ENCODE measurements at regions not wholly inside any gene's neighbourhood (a gene's known extent, or its start where the extent isn't known, plus 50 kb on each side); places are given as distances from the start of the nearest gene placed in this dataset.

DNA sequence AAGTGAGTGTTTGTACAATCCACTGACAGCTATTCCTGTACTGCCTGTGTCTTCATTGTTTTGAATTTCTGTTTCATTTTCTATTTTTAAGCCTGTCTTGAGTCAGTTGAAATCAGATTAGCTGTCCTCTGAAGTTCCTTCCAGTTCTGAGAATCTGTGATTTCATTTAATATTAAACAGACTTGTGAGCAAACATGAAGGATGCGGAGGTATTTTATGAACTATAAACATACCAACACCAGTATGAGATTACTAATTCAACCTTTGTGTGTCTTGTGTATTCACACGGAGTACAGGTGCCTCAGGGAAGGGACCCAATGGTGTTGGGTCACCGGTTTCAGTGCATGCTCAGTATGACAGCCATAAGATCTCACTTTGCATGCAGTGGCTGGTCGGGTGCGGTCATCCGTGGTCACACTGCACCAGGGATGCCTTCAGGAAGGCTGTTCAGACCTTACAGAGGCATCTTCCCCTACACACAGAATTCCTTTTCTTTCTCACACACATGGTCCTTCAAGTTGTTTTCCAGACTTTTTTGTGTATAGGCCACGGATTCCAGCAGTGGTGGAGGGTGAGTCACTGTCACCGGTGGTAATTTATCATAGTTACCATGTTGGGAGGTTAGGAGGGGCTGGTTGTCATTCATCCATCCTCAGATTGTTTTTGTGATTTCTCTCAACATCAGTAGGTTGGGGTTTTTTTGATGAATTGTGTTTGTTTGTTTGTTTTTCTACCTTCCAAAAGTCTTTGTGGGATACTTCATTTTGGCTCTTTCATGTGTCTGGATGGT, 103.0 kb upstream of the SFSWAP start:
- DNase-seq (ENCODE audit: low read depth in 2 of 3, low spot score in 1 of 3), result no peak

- DNase-seq (ENCODE audit: low read depth in 2 of 3, low spot score in 1 of 3), result peak; percentile 44 to 60 (median 47)
These were observed 101.9 kb upstream of the SFSWAP start for GRCh38 chr12:131608740-131609690.

GRCh38 chr12:131609762-131610161, 101.1 kb upstream of the SFSWAP start:
- DNase-seq (ENCODE audit: low read depth in 2 of 3, low spot score in 1 of 3), result no peak

DNA sequence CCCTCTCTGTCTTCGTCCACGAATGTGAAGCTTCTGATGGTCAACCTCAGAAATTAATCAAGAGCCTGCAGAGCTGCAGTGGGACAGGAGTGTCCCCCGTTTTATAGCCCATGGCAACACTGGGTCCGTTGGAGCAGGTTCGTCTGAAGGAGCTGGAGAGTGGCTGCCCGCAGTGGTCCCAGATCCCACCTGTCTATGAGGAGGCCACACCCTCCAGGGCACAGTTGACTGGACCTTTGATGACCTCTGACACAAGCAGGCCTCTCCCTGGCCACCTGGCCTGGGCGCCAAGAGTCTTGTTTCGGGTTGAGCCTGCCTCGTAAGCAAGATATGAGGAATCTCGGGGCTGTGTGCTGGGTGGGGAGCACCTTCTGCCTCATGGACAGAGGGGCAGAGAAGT, 100.7 kb upstream of the SFSWAP start:
- no peak for DNase-seq (ENCODE audit: low read depth in 2 of 3, low spot score in 1 of 3)

DNA sequence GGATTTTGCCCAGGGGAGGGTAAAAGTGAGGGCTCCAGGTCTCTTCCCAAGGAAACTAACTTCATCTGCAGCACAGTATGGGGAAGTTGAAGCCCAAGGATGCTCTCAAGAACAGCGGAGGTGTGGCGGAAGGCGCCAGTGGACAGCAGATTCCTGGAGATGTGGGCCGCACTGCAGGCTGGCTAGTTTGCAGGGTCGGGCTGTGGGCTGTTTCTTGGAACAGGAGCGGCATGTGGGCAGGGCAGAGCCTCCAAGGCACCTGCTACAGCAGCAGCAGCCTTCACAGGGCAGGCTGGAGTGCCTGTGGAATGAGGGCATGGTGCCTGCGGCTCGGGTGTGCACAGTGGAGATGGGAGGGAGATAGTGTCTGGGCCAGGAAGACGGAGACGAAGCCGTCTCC, 100.0 kb upstream of the SFSWAP start:
- DNase-seq (ENCODE audit: low read depth in 2 of 3, low spot score in 1 of 3), result no peak

DNA sequence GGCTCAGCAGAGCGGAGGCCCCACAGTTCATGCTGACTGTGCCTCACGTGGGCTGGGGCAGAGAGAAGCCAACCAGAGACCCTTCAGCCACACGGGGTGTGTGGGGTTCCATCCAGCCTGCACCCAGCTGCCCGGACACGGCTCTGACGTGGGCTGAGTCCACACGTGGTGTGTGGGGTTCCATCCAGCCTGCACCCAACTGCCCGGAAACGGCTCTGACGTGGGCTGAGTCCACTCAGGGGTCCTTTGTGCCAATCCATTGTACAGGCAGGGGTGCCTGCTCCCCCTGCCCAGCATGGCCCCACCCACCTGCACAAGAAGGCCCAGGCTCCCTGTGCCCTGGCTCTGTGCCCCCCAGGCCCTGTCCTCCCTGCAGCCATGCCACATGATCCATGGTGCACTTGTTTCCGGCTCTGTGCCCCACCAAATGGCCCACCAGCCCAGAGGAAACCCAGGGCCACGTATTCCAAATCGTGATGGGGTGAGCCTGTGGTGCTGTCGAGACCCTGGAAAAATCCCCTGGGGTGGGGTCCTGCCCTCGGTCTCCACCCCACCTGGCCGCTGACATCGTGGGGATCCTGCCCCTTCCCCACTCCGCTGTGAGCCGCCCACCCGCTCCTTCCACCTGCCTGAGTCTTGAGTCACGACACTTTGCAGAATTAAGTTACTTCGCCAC, 99.3 kb upstream of the SFSWAP start:
- no peak for DNase-seq (ENCODE audit: low read depth in 2 of 3, low spot score in 1 of 3)

- DNase-seq (ENCODE audit: low read depth in 2 of 3, low spot score in 1 of 3), result no peak
These were observed 98.7 kb upstream of the SFSWAP start for GRCh38 chr12:131612092-131612755.

- no peak for DNase-seq (ENCODE audit: low read depth in 2 of 3, low spot score in 1 of 3)
These were observed 97.7 kb upstream of the SFSWAP start for GRCh38 chr12:131613186-131613585.

DNA sequence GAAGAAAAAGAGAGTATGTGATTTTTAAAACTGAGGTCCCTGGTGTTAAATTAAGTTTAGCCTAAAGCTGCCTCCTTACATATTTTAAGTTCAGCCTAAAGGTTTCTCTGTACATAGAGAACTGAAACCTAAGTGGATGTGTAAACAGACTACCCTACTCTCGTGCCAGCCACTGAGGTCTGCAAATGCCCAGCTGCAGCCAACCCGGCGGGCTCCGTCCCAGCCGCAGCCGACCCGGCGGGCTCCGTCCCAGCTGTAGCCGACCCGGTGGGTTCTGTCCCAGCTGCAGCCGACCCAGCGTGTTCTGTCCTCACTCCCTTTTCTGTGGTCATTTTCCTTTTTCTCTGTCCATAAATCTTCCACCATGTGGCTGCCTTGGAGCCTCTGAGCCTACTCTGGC, 97.2 kb upstream of the SFSWAP start:
- DNase-seq (ENCODE audit: low read depth in 2 of 3, low spot score in 1 of 3), result no peak

DNA sequence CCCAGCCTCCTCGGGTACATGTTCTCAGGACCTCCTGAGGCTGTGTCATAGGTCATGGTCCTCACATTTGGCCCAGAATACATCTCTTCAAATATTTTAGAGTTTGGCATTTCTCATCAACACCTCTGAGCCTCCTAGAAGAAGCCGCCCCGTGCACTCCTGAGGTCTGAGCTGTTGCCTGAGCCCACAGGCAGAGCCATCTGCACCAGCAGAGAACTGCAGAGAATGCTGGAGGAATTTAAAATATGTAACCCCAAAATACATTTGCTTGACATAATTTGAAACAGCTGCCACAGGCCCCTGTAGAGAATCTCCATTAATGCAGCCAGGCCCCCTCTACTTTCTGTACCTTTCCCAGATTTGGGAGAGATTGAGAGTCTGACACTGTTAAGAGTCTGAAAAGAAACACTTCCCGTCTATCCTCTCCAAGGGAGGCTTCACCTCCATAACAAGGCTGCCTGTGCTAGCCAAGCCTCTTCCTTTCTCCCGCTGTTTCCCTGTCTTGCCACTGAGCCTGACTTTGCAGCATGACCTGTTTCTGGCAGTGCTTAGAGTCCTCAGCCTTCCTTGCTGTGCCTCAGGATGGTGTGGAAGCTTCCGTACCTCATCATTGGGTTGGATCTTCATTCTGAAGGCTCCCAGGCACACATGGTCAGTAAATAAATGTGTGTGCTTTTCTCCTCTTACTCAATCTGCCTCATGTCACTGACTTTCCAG, 95.4 kb upstream of the SFSWAP start:
- DNase-seq (ENCODE audit: low read depth in 2 of 3, low spot score in 1 of 3), result no peak

DNA sequence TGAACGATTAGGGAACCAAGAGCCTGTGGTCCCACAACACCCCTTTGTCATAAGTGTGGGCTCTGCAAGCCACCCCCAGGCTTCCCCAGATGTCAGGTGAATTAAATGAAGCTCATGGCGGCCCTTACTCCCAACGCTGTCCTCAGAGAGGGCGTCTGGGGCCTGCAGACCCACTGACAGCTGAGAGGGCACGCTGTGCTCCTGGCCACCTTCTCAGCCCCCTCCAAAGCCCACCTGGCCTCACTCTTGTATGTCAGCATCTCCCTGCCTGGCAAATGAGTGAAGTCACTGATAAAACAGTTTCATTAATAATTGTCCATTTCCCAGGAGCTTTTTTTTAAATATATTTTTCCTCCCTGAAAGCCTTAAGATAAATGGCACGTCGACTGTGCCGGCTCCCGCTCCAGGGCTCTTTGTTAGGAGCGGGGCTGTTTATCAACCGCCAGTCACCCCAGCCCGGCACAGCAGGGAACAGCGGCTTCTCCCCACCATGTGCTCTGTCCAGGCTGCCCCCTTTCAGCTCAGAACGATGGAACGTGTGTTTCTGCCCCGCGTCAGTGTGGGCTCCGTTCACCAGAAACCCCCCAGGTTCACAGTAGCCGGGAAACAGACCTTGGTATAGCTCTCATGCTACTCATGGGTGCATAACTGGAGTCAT, 94.7 kb upstream of the SFSWAP start:
- DNase-seq (ENCODE audit: low read depth in 2 of 3, low spot score in 1 of 3), result no peak

GRCh38 chr12:131616738-131617137, 94.2 kb upstream of the SFSWAP start:
- no peak for DNase-seq (ENCODE audit: low read depth in 2 of 3, low spot score in 1 of 3)

- DNase-seq (ENCODE audit: low read depth in 2 of 3, low spot score in 1 of 3), result no peak
These were observed 93.7 kb upstream of the SFSWAP start for GRCh38 chr12:131617179-131617578.

DNA sequence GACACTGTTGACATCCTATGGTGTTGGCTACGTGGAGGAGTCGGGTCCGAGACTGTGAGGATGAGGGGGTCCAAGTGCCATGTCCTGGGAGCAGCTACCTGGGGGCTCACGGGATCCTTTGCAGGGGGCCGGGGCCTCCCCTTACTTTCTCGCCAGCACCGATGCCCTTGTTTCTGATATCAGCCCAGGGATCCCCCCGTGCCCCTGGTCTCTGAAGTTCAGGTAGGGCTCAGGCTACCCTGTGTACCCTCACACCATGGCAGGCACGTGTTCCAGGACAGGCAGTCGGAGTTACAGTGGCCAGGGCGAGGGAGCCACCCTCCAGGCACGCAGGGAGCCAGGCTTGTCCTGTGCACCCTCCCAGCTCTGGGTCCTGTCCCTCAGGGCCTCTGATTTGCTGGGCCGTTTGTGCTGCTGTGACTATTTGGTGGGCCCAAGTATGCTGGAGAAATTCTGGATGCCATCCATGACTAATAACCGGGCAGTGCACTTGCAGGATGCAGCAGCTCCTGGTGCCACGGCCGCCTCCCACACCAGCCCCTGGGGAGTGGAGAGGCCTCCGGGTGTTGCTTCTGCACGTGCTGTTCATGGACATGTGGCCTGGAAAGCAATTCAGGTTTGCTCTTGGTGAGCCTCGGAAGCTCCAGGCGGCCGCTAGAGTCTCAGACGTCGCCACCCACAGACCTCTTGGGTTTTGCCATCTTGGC, 93.1 kb upstream of the SFSWAP start:
- DNase-seq (ENCODE audit: low read depth in 2 of 3, low spot score in 1 of 3), result no peak

DNA sequence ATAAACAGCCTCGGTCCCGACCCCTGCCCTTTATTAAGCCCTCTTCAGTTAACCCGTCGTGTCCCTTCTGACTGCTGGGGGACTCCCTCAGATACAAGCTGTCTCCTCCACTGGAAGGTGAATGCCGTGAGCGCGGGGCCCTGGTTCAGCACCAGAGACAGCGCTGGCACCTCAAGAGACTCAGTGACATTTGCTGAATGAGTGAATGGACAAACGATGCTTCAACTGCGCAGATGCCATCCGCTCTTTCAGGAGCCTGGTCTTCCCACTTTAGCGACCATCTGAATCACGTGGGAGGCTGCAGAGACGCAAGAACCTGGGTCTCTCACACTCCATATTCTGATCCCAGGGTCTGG, 92.6 kb upstream of the SFSWAP start:
- no peak for DNase-seq (ENCODE audit: low read depth in 2 of 3, low spot score in 1 of 3)

GRCh38 chr12:131618701-131619100, 92.2 kb upstream of the SFSWAP start:
- DNase-seq (ENCODE audit: low read depth in 2 of 3, low spot score in 1 of 3), result no peak

- DNase-seq (ENCODE audit: low read depth in 2 of 3, low spot score in 1 of 3), result no peak
These were observed 91.7 kb upstream of the SFSWAP start for GRCh38 chr12:131619106-131619642.

DNA sequence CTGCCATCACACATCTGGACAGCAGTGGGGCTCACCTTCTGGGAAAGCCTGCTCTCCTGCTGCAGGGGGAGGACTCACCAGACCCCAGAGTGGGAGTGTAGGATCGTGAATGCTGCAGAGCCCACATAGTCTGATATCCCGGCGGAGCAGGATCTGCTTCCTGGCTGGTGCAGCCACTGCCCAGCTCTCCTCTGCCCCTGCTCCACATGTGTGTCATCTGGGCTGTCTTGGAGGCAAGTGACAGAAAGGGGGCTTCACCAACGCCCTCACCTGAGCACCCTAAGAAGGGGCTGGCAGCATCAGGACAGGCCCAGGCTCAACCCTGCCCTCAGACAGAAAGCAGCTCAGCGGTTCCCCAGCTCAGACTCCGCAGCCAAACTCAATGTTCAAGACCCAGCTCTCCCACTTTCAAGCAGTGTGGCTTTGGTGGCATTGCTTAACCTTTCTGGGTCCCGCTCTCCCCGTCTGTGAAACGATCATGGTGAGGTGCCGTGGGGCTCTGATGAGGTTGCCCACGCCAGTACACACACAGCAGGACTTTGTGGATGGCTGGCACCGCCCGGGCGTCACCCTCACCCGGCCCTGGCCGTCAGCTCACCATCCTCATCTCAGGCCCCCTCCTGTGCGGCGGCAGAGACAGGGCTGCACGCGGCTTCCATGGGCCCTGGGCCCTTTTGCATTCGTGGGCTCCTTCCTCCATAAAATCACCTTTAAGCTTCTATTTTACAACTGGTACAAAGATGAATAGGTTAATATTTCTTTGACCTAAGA, 91.0 kb upstream of the SFSWAP start:
- DNase-seq (ENCODE audit: low read depth in 2 of 3, low spot score in 1 of 3), result no peak
